ENCODE measurements at regions not wholly inside any gene's neighbourhood (a gene's known extent, or its start where the extent isn't known, plus 50 kb on each side); places are given as distances from the start of the nearest gene placed in this dataset.

GRCh38 chr2:56030901-56031300, 107.3 kb upstream of the EFEMP1 start:
- BruUV-seq (replicated peaks), result no TSS peak
- intact Hi-C loops (cut with micrococcal nuclease; ENCODE audit: unreplicated experiment), result no loop called here

GRCh38 chr2:56034258-56034657, 110.7 kb upstream of the EFEMP1 start:
- Mint-ChIP-seq H3K27ac (ENCODE audit: unreplicated experiment) (no peak overlapping the region), H3K9me3 (ENCODE audit: unreplicated experiment) (no peaks in the 10 kb centered on the region), H3K27me3 (ENCODE audit: insufficient read depth, unreplicated experiment) (peaks cover 7% of the 10 kb centered on the region), H3K4me3 (ENCODE audit: unreplicated experiment) (no peak overlapping the region), H3K36me3 (ENCODE audit: insufficient read depth, unreplicated experiment) (no peaks in the 10 kb centered on the region), H3K4me1 (ENCODE audit: low read depth, unreplicated experiment) (no peaks in the 10 kb centered on the region)
- ChIA-PET POLR2A (no interaction called here), CTCF (no interaction called here)
- H3K4me3 ChIP-seq (ENCODE audit: low read depth, low read length), result no peak overlapping the region
- H3K36me3 ChIP-seq (ENCODE audit: control insufficient read depth, insufficient read depth, low read length), result no peaks in the 10 kb centered on the region
- H3K4me1 ChIP-seq, result no peaks in the 10 kb centered on the region
- H3K9me3 ChIP-seq, result no peaks in the 10 kb centered on the region
- TF ChIP-seq CTCF (IDR thresholded peaks at IDR 0.05; ENCODE audit: insufficient read depth in 1 of 2, low read depth in 1 of 2, low read length in 1 of 2, severe bottlenecking in 1 of 2, unreplicated experiment in 1 of 2), result no peak
- no TSS peak for BruUV-seq (replicated peaks)
- no peaks in the 10 kb centered on the region for H3K27me3 ChIP-seq (replicated peaks; ENCODE audit: control insufficient read depth, insufficient read depth, low read length)
- DNase-seq, result no peak
- intact Hi-C loops (cut with micrococcal nuclease; ENCODE audit: unreplicated experiment), result no loop called here

More at GRCh38 chr2:56030901-56031300, 107.3 kb upstream of the EFEMP1 start:
- H3K4me3 Mint-ChIP-seq (ENCODE audit: unreplicated experiment), result no peak overlapping the region
- ChIA-PET POLR2A (no interaction called here), CTCF (no interaction called here)
- no peak for TF ChIP-seq CTCF (IDR thresholded peaks at IDR 0.05; ENCODE audit: insufficient read depth in 1 of 2, low read depth in 1 of 2, low read length in 1 of 2, severe bottlenecking in 1 of 2, unreplicated experiment in 1 of 2)
- H3K4me1 Mint-ChIP-seq (ENCODE audit: low read depth, unreplicated experiment), result no peaks in the 10 kb centered on the region
- DNase-seq, result no peak
- Histone ChIP-seq H3K4me3 (ENCODE audit: low read depth, low read length) (no peak overlapping the region), H3K36me3 (ENCODE audit: control insufficient read depth, insufficient read depth, low read length) (no peaks in the 10 kb centered on the region), H3K9me3 (no peaks in the 10 kb centered on the region), H3K27me3 (replicated peaks; ENCODE audit: control insufficient read depth, insufficient read depth, low read length) (no peaks in the 10 kb centered on the region), H3K4me1 (no peaks in the 10 kb centered on the region)
- H3K27me3 Mint-ChIP-seq (ENCODE audit: insufficient read depth, unreplicated experiment), result peaks cover 15% of the 10 kb centered on the region
- H3K9me3 Mint-ChIP-seq (ENCODE audit: unreplicated experiment), result no peaks in the 10 kb centered on the region
- H3K36me3 Mint-ChIP-seq (ENCODE audit: insufficient read depth, unreplicated experiment), result no peaks in the 10 kb centered on the region
- no peak overlapping the region for H3K27ac Mint-ChIP-seq (ENCODE audit: unreplicated experiment)

- Histone ChIP-seq H3K9me3 (no peaks in the 10 kb centered on the region), H3K4me1 (no peaks in the 10 kb centered on the region), H3K36me3 (ENCODE audit: control insufficient read depth, insufficient read depth, low read length) (no peaks in the 10 kb centered on the region), H3K4me3 (ENCODE audit: low read depth, low read length) (no peak overlapping the region), H3K27me3 (replicated peaks; ENCODE audit: control insufficient read depth, insufficient read depth, low read length) (no peaks in the 10 kb centered on the region)
- no TSS peak for BruUV-seq (replicated peaks)
- DNase-seq, result no peak
- no peaks in the 10 kb centered on the region for H3K4me1 Mint-ChIP-seq (ENCODE audit: low read depth, unreplicated experiment)
- H3K27me3 Mint-ChIP-seq (ENCODE audit: insufficient read depth, unreplicated experiment), result no peaks in the 10 kb centered on the region
- intact Hi-C loops (cut with micrococcal nuclease; ENCODE audit: unreplicated experiment), result no loop called here
- H3K36me3 Mint-ChIP-seq (ENCODE audit: insufficient read depth, unreplicated experiment), result no peaks in the 10 kb centered on the region
- CTCF ChIA-PET, result no interaction called here
- no peaks in the 10 kb centered on the region for H3K9me3 Mint-ChIP-seq (ENCODE audit: unreplicated experiment)
- no peak overlapping the region for H3K4me3 Mint-ChIP-seq (ENCODE audit: unreplicated experiment)
- H3K27ac Mint-ChIP-seq (ENCODE audit: unreplicated experiment), result no peak overlapping the region
- POLR2A ChIA-PET, result no interaction called here
- no peak for TF ChIP-seq CTCF (IDR thresholded peaks at IDR 0.05; ENCODE audit: insufficient read depth in 1 of 2, low read depth in 1 of 2, low read length in 1 of 2, severe bottlenecking in 1 of 2, unreplicated experiment in 1 of 2)
Measured at GRCh38 chr2:56040189-56040588, 116.6 kb upstream of the EFEMP1 start.
